K562 (cell line): ENCODE measurements at regions not wholly inside any gene's neighbourhood (a gene's known extent, or its start where the extent isn't known, plus 50 kb on each side); places are given as distances from the start of the nearest gene placed in this dataset.

Experiments used
- TF ChIP-seq, protein P1 (sequence below): fragments of 450-650 bp; IDR thresholded peaks from 2 replicates; pipeline ENCODE4 v1.6.1; 2016; ENCODE audit warnings: mild to moderate bottlenecking, moderate library complexity

DNA sequence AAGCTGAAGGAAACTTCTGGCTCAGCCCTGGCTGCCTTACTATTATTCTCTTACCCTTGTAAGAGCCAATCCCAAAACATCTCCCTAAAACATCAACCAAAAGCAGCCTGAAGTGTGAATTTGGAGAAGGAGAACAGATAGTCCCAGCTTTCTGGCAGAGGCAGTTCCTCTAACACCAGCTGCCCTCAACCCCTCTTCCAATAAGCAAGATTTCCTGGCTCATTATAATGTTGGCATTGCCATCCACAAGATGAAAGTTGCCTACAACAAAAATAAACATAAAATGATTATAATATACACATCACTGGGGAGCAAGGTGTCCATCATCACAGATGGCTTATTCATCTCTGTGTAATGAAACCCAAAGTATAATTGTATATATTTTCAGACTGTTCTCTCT lies 352.5 kb upstream of the CCDC196 start (continued):
- TF ChIP-seq, protein P1, sequence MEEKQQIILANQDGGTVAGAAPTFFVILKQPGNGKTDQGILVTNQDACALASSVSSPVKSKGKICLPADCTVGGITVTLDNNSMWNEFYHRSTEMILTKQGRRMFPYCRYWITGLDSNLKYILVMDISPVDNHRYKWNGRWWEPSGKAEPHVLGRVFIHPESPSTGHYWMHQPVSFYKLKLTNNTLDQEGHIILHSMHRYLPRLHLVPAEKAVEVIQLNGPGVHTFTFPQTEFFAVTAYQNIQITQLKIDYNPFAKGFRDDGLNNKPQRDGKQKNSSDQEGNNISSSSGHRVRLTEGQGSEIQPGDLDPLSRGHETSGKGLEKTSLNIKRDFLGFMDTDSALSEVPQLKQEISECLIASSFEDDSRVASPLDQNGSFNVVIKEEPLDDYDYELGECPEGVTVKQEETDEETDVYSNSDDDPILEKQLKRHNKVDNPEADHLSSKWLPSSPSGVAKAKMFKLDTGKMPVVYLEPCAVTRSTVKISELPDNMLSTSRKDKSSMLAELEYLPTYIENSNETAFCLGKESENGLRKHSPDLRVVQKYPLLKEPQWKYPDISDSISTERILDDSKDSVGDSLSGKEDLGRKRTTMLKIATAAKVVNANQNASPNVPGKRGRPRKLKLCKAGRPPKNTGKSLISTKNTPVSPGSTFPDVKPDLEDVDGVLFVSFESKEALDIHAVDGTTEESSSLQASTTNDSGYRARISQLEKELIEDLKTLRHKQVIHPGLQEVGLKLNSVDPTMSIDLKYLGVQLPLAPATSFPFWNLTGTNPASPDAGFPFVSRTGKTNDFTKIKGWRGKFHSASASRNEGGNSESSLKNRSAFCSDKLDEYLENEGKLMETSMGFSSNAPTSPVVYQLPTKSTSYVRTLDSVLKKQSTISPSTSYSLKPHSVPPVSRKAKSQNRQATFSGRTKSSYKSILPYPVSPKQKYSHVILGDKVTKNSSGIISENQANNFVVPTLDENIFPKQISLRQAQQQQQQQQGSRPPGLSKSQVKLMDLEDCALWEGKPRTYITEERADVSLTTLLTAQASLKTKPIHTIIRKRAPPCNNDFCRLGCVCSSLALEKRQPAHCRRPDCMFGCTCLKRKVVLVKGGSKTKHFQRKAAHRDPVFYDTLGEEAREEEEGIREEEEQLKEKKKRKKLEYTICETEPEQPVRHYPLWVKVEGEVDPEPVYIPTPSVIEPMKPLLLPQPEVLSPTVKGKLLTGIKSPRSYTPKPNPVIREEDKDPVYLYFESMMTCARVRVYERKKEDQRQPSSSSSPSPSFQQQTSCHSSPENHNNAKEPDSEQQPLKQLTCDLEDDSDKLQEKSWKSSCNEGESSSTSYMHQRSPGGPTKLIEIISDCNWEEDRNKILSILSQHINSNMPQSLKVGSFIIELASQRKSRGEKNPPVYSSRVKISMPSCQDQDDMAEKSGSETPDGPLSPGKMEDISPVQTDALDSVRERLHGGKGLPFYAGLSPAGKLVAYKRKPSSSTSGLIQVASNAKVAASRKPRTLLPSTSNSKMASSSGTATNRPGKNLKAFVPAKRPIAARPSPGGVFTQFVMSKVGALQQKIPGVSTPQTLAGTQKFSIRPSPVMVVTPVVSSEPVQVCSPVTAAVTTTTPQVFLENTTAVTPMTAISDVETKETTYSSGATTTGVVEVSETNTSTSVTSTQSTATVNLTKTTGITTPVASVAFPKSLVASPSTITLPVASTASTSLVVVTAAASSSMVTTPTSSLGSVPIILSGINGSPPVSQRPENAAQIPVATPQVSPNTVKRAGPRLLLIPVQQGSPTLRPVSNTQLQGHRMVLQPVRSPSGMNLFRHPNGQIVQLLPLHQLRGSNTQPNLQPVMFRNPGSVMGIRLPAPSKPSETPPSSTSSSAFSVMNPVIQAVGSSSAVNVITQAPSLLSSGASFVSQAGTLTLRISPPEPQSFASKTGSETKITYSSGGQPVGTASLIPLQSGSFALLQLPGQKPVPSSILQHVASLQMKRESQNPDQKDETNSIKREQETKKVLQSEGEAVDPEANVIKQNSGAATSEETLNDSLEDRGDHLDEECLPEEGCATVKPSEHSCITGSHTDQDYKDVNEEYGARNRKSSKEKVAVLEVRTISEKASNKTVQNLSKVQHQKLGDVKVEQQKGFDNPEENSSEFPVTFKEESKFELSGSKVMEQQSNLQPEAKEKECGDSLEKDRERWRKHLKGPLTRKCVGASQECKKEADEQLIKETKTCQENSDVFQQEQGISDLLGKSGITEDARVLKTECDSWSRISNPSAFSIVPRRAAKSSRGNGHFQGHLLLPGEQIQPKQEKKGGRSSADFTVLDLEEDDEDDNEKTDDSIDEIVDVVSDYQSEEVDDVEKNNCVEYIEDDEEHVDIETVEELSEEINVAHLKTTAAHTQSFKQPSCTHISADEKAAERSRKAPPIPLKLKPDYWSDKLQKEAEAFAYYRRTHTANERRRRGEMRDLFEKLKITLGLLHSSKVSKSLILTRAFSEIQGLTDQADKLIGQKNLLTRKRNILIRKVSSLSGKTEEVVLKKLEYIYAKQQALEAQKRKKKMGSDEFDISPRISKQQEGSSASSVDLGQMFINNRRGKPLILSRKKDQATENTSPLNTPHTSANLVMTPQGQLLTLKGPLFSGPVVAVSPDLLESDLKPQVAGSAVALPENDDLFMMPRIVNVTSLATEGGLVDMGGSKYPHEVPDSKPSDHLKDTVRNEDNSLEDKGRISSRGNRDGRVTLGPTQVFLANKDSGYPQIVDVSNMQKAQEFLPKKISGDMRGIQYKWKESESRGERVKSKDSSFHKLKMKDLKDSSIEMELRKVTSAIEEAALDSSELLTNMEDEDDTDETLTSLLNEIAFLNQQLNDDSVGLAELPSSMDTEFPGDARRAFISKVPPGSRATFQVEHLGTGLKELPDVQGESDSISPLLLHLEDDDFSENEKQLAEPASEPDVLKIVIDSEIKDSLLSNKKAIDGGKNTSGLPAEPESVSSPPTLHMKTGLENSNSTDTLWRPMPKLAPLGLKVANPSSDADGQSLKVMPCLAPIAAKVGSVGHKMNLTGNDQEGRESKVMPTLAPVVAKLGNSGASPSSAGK: no peak
- TF ChIP-seq, all 486 proteins: peak for 0
